ENCODE measurements at regions not wholly inside any gene's neighbourhood (a gene's known extent, or its start where the extent isn't known, plus 50 kb on each side); places are given as distances from the start of the nearest gene placed in this dataset.
"Not testable (repeated sequence)": the region's sequence is repeated elsewhere in the genome, so short reads cannot be mapped to it uniquely, and the experiment has no call there.

DNA sequence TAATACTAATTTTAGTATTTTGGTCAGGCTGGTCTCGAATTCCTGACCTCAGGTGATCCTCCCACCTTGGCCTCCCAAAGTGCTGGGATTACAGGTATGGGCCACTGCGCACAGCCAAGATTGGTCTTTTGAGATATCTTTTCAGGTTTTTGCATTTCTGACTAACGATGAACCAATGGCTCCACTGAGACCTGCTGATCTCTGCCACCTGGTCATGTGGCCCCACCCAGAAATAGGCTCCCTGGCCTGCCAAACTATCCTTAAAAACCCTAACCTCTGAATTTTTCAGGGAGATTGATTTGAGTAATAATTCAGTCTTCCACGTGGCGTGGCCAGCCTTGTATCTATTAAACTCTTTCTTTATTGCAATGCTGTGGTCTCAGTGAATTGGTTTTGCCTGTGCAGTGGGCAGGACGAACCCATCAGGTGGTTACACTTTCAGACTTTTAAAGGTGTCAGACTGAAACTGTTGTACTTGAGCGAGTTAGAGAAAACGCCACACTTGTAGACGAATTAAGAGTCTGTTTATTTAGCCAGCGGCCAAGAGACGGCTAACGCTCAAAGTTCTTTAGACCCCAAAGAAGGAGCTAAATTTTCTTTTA is 85.8 kb upstream of the MSH6 start:
- Histone ChIP-seq H3K9me2 (replicated peaks; ENCODE audit: low read depth, low read length) (no peaks in the 10 kb centered on the region), H3K4me2 (ENCODE audit: low read depth, low read length, poor library complexity, severe bottlenecking) (no peak overlapping the region), H3K4me3 (ENCODE audit: low read length, poor library complexity, severe bottlenecking) (no peak overlapping the region), H3K9ac (ENCODE audit: low read depth, low read length, poor library complexity, severe bottlenecking) (no peak overlapping the region), H3K9me3 (ENCODE audit: insufficient read depth, low read depth, low read length) (no peaks in the 10 kb centered on the region), H3K36me3 (ENCODE audit: insufficient read depth, low read length) (no peaks in the 10 kb centered on the region), H2AFZ (ENCODE audit: low read length) (no peak overlapping the region), H4K20me1 (ENCODE audit: insufficient read depth, low read length, poor library complexity, severe bottlenecking) (no peaks in the 10 kb centered on the region), H3K4me1 (ENCODE audit: insufficient read depth, low read length, poor library complexity, severe bottlenecking) (no peaks in the 10 kb centered on the region), H3K27me3 (ENCODE audit: insufficient read depth, low read length, poor library complexity, severe bottlenecking) (no peaks in the 10 kb centered on the region), H3F3A (ENCODE audit: low read depth) (no peaks in the 10 kb centered on the region), H3K79me2 (ENCODE audit: insufficient read depth, low read length) (no peaks in the 10 kb centered on the region)
- TF ChIP-seq EZH2phosphoT487 (IDR thresholded peaks at IDR 0.05; ENCODE audit: borderline replicate concordance) (no peak), CTCF (conservative IDR thresholded peaks at IDR 0.05; ENCODE audit: low read length) (no peak)

DNA sequence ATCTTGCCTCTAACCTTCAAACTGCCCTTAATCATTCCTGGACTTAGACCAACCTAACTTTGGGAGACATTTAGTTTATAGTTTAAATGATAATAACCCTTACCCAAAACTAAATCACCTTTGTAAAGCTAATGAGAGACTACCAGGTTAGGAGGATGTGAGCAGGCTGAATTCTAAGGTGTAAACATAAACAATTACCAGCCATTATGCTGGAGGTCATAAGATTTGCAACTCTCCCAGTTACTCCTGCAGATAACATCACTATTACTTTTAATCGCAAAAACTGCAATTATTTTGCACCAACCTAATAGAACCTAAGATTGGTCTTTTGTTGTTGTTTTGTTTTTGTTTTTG is 86.5 kb upstream of the MSH6 start:
- H4K20me1 ChIP-seq (ENCODE audit: insufficient read depth, low read length, poor library complexity, severe bottlenecking) = no peaks in the 10 kb centered on the region
- no peaks in the 10 kb centered on the region for H3K79me2 ChIP-seq (ENCODE audit: insufficient read depth, low read length)
- H3K9me3 ChIP-seq (ENCODE audit: insufficient read depth, low read depth, low read length) = no peaks in the 10 kb centered on the region
- H2AFZ ChIP-seq (ENCODE audit: low read length) = no peak overlapping the region
- no peak overlapping the region for H3K4me3 ChIP-seq (ENCODE audit: low read length, poor library complexity, severe bottlenecking)
- H3K4me2 ChIP-seq (ENCODE audit: low read depth, low read length, poor library complexity, severe bottlenecking) = no peak overlapping the region
- no peaks in the 10 kb centered on the region for H3K4me1 ChIP-seq (ENCODE audit: insufficient read depth, low read length, poor library complexity, severe bottlenecking)
- H3K36me3 ChIP-seq (ENCODE audit: insufficient read depth, low read length) = no peaks in the 10 kb centered on the region
- TF ChIP-seq CTCF (conservative IDR thresholded peaks at IDR 0.05; ENCODE audit: low read length) (no peak), EZH2phosphoT487 (IDR thresholded peaks at IDR 0.05; ENCODE audit: borderline replicate concordance) (no peak)
- no peaks in the 10 kb centered on the region for H3F3A ChIP-seq (ENCODE audit: low read depth)
- H3K9ac ChIP-seq (ENCODE audit: low read depth, low read length, poor library complexity, severe bottlenecking) = no peak overlapping the region
- no peaks in the 10 kb centered on the region for H3K27me3 ChIP-seq (ENCODE audit: insufficient read depth, low read length, poor library complexity, severe bottlenecking)
- H3K9me2 ChIP-seq (replicated peaks; ENCODE audit: low read depth, low read length) = no peaks in the 10 kb centered on the region

DNA sequence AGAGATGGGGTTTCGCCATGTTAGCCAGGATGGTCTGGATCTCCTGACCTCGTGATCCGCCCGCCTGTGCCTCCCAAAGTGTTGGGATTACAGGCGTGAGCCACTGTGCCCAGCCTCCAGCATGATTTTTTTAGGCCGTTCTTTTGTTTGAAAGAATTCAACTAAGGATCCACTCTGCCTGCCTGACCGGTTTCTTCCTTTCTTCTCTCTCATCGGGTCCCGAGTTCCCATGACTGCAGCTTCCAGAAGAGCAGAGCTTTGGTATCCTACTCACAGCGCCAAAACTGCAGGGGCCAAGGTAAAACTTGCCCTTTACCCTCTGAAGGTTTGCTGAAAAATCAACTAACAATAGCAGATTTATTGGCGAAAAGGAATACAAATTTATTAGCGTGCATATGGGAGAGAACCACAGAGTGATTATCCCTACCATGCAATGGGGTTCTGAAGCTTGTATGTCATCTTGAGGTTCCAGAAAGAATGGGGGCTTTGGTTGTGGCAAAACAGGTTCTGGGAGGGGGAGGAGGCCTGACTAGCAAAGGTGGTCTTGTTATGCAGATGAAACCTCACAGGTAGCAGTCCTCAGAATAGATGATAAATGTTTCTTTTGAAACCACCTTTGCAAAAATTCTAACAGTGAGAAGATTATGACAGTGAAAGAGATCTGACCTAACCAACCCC is 87.0 kb upstream of the MSH6 start:
- Histone ChIP-seq H3K9me2 (replicated peaks; ENCODE audit: low read depth, low read length) (no peaks in the 10 kb centered on the region), H3F3A (ENCODE audit: low read depth) (no peaks in the 10 kb centered on the region), H3K4me1 (ENCODE audit: insufficient read depth, low read length, poor library complexity, severe bottlenecking) (no peaks in the 10 kb centered on the region), H3K36me3 (ENCODE audit: insufficient read depth, low read length) (no peaks in the 10 kb centered on the region), H4K20me1 (ENCODE audit: insufficient read depth, low read length, poor library complexity, severe bottlenecking) (no peaks in the 10 kb centered on the region), H2AFZ (ENCODE audit: low read length) (no peak overlapping the region), H3K4me3 (ENCODE audit: low read length, poor library complexity, severe bottlenecking) (no peak overlapping the region), H3K9me3 (ENCODE audit: insufficient read depth, low read depth, low read length) (no peaks in the 10 kb centered on the region), H3K9ac (ENCODE audit: low read depth, low read length, poor library complexity, severe bottlenecking) (no peak overlapping the region), H3K27me3 (ENCODE audit: insufficient read depth, low read length, poor library complexity, severe bottlenecking) (no peaks in the 10 kb centered on the region), H3K79me2 (ENCODE audit: insufficient read depth, low read length) (no peaks in the 10 kb centered on the region), H3K4me2 (ENCODE audit: low read depth, low read length, poor library complexity, severe bottlenecking) (no peak overlapping the region)
- TF ChIP-seq CTCF (conservative IDR thresholded peaks at IDR 0.05; ENCODE audit: low read length) (no peak), EZH2phosphoT487 (IDR thresholded peaks at IDR 0.05; ENCODE audit: borderline replicate concordance) (no peak)

DNA sequence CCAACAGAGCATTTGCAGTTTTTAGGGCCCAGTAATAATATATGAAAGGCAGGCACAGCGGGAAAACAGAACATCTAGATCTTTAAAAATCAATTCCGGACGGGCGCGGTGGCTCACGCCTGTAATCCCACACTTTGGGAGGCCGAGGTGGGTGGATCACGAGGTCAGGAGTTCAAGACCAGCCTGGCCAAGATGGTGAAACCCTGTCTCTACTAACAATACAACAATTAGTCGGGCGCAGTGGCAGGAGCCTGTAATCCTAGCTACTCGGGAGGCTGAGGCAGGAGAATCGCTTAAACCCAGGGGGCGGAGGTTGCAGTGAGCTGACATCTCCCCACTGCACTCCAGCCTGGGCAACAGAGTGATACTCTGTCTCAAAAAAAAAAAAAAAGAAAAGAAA is 88.5 kb upstream of the MSH6 start:
- not testable (repeated sequence) for H3K36me3 ChIP-seq (ENCODE audit: insufficient read depth, low read length); H3K4me1 ChIP-seq (ENCODE audit: insufficient read depth, low read length, poor library complexity, severe bottlenecking); H3K9me2 ChIP-seq (replicated peaks; ENCODE audit: low read depth, low read length); H3K9ac ChIP-seq (ENCODE audit: low read depth, low read length, poor library complexity, severe bottlenecking); H3F3A ChIP-seq (ENCODE audit: low read depth); H4K20me1 ChIP-seq (ENCODE audit: insufficient read depth, low read length, poor library complexity, severe bottlenecking); H3K4me3 ChIP-seq (ENCODE audit: low read length, poor library complexity, severe bottlenecking); H3K79me2 ChIP-seq (ENCODE audit: insufficient read depth, low read length); H3K9me3 ChIP-seq (ENCODE audit: insufficient read depth, low read depth, low read length); H2AFZ ChIP-seq (ENCODE audit: low read length); H3K27me3 ChIP-seq (ENCODE audit: insufficient read depth, low read length, poor library complexity, severe bottlenecking); H3K4me2 ChIP-seq (ENCODE audit: low read depth, low read length, poor library complexity, severe bottlenecking)

DNA sequence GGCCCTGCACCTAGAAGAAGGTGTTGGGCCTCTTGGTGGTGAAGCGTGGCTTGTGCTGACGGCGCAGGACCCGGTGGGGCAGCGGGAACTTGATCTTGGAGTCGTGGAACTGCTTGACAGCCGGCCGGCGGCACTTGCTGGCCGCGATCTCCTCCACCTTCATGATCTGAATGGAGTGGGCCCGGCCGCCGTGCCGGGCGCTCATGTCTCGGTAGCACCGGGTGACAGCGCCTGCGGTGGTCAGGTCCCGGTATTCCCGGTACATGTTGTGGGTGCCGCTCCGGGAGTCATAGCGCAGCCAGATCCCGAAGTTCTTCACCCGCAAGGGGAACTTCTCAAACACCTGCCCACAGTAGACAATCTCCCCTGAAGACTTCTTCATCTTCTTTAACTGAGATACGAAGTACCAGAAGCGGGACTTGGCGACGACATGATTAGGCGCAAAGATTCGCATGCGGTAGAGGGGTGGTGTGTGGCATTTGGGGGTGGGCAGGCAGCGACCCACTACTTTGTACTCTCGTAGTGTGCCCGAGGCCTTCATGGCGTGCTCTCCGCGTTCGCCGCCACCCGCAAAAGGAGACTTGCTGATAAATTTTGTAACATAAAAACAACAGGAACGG is 92.1 kb upstream of the MSH6 start:
- not testable (repeated sequence) for H2AFZ ChIP-seq (ENCODE audit: low read length); H3K9me3 ChIP-seq (ENCODE audit: insufficient read depth, low read depth, low read length)

More for the DNA sequence above, 92.1 kb upstream of the MSH6 start:
- not testable (repeated sequence) for H3K36me3 ChIP-seq (ENCODE audit: insufficient read depth, low read length); H3K79me2 ChIP-seq (ENCODE audit: insufficient read depth, low read length); H3K9me2 ChIP-seq (replicated peaks; ENCODE audit: low read depth, low read length); H3K4me3 ChIP-seq (ENCODE audit: low read length, poor library complexity, severe bottlenecking); H3K4me2 ChIP-seq (ENCODE audit: low read depth, low read length, poor library complexity, severe bottlenecking); H3K9ac ChIP-seq (ENCODE audit: low read depth, low read length, poor library complexity, severe bottlenecking); H4K20me1 ChIP-seq (ENCODE audit: insufficient read depth, low read length, poor library complexity, severe bottlenecking); H3F3A ChIP-seq (ENCODE audit: low read depth); H3K27me3 ChIP-seq (ENCODE audit: insufficient read depth, low read length, poor library complexity, severe bottlenecking)
- H3K4me1 ChIP-seq (ENCODE audit: insufficient read depth, low read length, poor library complexity, severe bottlenecking) = peaks cover 20% of the 10 kb centered on the region

All from Loucy (cell line).